HEK293 (cell line): ENCODE measurements at regions not wholly inside any gene's neighbourhood (a gene's known extent, or its start where the extent isn't known, plus 50 kb on each side); places are given as distances from the start of the nearest gene placed in this dataset.

Experiments
- CTCF ChIA-PET: fragments of 350-600 bp; formaldehyde crosslinking; extraction: SDS; loops from one replicate; lab custom pipeline; 2021; ENCODE audit warnings: antibody characterized with exemption; lab: Yijun Ruan, JAX
- POLR2A ChIA-PET: fragments of 300-600 bp; formaldehyde crosslinking; extraction: SDS; loops from one replicate; lab custom pipeline; 2020; ENCODE audit warnings: antibody characterized with exemption, inconsistent platforms; lab: Yijun Ruan, JAX
- H3K27ac ChIP-seq: fragments of 200-500 bp; sonication (Bioruptor generic); 2 replicates; pipeline ENCODE4 v1.5.1; 2014; ENCODE audit warnings: low read depth, low read length, control low read depth, inconsistent platforms; ENCODE audit errors: extremely low read depth
- H3K36me3 ChIP-seq, 2 experiments: fragments of 200-500 bp in 1 of 2; sonication (Bioruptor generic) in 1 of 2; 1 replicate in 1 of 2; 2 replicates in 1 of 2; pipeline ENCODE4 v1.5.1; 2014 to 2017; ENCODE audit warnings: inconsistent platforms in 2 of 2, low read length in 2 of 2; ENCODE audit not compliant: control insufficient read depth in 2 of 2, insufficient read depth in 1 of 2
- H3K4me1 ChIP-seq: fragments of 200-500 bp; sonication (Bioruptor generic); 2 replicates; pipeline ENCODE4 v1.5.1; 2014; ENCODE audit warnings: mild to moderate bottlenecking, low read length, inconsistent platforms; ENCODE audit not compliant: control insufficient read depth, insufficient read depth
- H3K4me3 ChIP-seq: 2 replicates; pipeline ENCODE4 v1.5.1; 2011; ENCODE audit warnings: low read depth, mild to moderate bottlenecking, control low read depth, low read length, moderate library complexity
- H3K9me3 ChIP-seq: fragments of 200-500 bp; sonication (Bioruptor generic); 2 replicates; pipeline ENCODE4 v1.5.1; 2014; ENCODE audit warnings: low read depth, low read length, inconsistent platforms; ENCODE audit not compliant: control insufficient read depth, insufficient read depth
- ELK4 ChIP-seq: IDR thresholded peaks from 2 replicates; pipeline ENCODE4 v1.6.1; 2011; ENCODE audit warnings: mild to moderate bottlenecking, low read depth, low read length, borderline replicate concordance
- GFI1B ChIP-seq: fragments of 450-650 bp; formaldehyde crosslinking; IDR thresholded peaks from 2 replicates; pipeline ENCODE4 v1.5.1; 2016; ENCODE audit warnings: missing biosample characterization, missing genetic modification characterization
- RBAK ChIP-seq: fragments of 450-650 bp; formaldehyde crosslinking; IDR thresholded peaks from 2 replicates; pipeline ENCODE4 v1.5.1; 2016; ENCODE audit warnings: missing biosample characterization, missing genetic modification characterization
- ZNF10 ChIP-seq: fragments of 450-650 bp; formaldehyde crosslinking; IDR thresholded peaks from 2 replicates; pipeline ENCODE4 v1.5.1; 2017; ENCODE audit warnings: missing biosample characterization, missing genetic modification characterization
- ZNF132 ChIP-seq: fragments of 450-650 bp; formaldehyde crosslinking; IDR thresholded peaks from 2 replicates; pipeline ENCODE4 v1.5.1; 2017; ENCODE audit warnings: missing biosample characterization, missing genetic modification characterization, borderline replicate concordance
- ZNF19 ChIP-seq: fragments of 450-650 bp; formaldehyde crosslinking; IDR thresholded peaks from 2 replicates; pipeline ENCODE4; 2016; ENCODE audit warnings: missing biosample characterization, missing genetic modification characterization, low read depth
- ZNF214 ChIP-seq: fragments of 450-650 bp; formaldehyde crosslinking; IDR thresholded peaks from 2 replicates; pipeline ENCODE4 v1.5.1; 2017; ENCODE audit warnings: missing biosample characterization, mild to moderate bottlenecking, missing genetic modification characterization, borderline replicate concordance
- ZNF26 ChIP-seq: fragments of 450-650 bp; formaldehyde crosslinking; IDR thresholded peaks from 2 replicates; pipeline ENCODE4 v1.5.1; 2016; ENCODE audit warnings: missing biosample characterization, missing genetic modification characterization
- ZNF280C ChIP-seq: fragments of 450-650 bp; formaldehyde crosslinking; IDR thresholded peaks from 2 replicates; pipeline ENCODE4 v1.5.1; 2016; ENCODE audit warnings: missing biosample characterization, missing genetic modification characterization
- ZNF292 ChIP-seq: fragments of 450-650 bp; formaldehyde crosslinking; IDR thresholded peaks from 2 replicates; pipeline ENCODE4 v1.5.1; 2016; ENCODE audit warnings: low read depth, missing biosample characterization, missing genetic modification characterization, borderline replicate concordance
- ZNF350 ChIP-seq: fragments of 450-650 bp; formaldehyde crosslinking; IDR thresholded peaks from 2 replicates; pipeline ENCODE4 v1.5.0; 2017; ENCODE audit warnings: missing biosample characterization, mild to moderate bottlenecking, missing genetic modification characterization
- ZNF426 ChIP-seq: fragments of 450-650 bp; formaldehyde crosslinking; IDR thresholded peaks from 2 replicates; pipeline ENCODE4 v1.5.1; 2017; ENCODE audit warnings: missing biosample characterization, missing genetic modification characterization, mild to moderate bottlenecking, inconsistent platforms, moderate library complexity
- ZNF530 ChIP-seq: fragments of 450-650 bp; formaldehyde crosslinking; IDR thresholded peaks from 2 replicates; pipeline ENCODE4 v1.5.1; 2016; ENCODE audit warnings: low read depth, missing biosample characterization, missing genetic modification characterization
- ZNF580 ChIP-seq: fragments of 450-650 bp; formaldehyde crosslinking; IDR thresholded peaks from 2 replicates; pipeline ENCODE4 v1.5.1; 2016; ENCODE audit warnings: missing biosample characterization, missing genetic modification characterization
- ZNF645 ChIP-seq: fragments of 450-650 bp; formaldehyde crosslinking; IDR thresholded peaks from 2 replicates; pipeline ENCODE4; 2016; ENCODE audit warnings: missing biosample characterization, missing genetic modification characterization
- ZNF677 ChIP-seq: fragments of 450-650 bp; IDR thresholded peaks from 2 replicates; pipeline ENCODE4 v1.5.0; 2018; ENCODE audit warnings: missing biosample characterization, mild to moderate bottlenecking, missing genetic modification characterization, moderate library complexity
- ZNF692 ChIP-seq: fragments of 450-650 bp; formaldehyde crosslinking; IDR thresholded peaks from 2 replicates; pipeline ENCODE4 v1.5.1; 2016; ENCODE audit warnings: missing biosample characterization, missing genetic modification characterization
- ZNF707 ChIP-seq: fragments of 450-650 bp; formaldehyde crosslinking; IDR thresholded peaks from 2 replicates; pipeline ENCODE4 v1.5.1; 2016; ENCODE audit warnings: missing biosample characterization, missing genetic modification characterization
- ZSCAN16 ChIP-seq: fragments of 450-650 bp; formaldehyde crosslinking; IDR thresholded peaks from 2 replicates; pipeline ENCODE4 v1.5.1; 2016; ENCODE audit warnings: missing biosample characterization, missing genetic modification characterization
- ZSCAN18 ChIP-seq: fragments of 450-650 bp; formaldehyde crosslinking; IDR thresholded peaks from 2 replicates; pipeline ENCODE4 v1.5.1; 2016; ENCODE audit warnings: missing biosample characterization, missing genetic modification characterization
- ZSCAN4 ChIP-seq: fragments of 450-650 bp; formaldehyde crosslinking; IDR thresholded peaks from 2 replicates; pipeline ENCODE4 v1.5.1; 2017; ENCODE audit warnings: missing biosample characterization, missing genetic modification characterization

GRCh38 chr1:83766241-83766691 lies 232.7 kb downstream of the TTLL7 start (continued):
- TF ChIP-seq ZNF292 (tag by site-specific recombination) (no peak), ZNF645 (tag by site-specific recombination) (no peak), ZSCAN18 (no peak), ZNF26 (tag by site-specific recombination) (no peak)
- TF ChIP-seq, all 188 proteins: peak for 0

GRCh38 chr1:83765125-83765524 lies 233.8 kb downstream of the TTLL7 start:
- CTCF ChIA-PET: no interaction called here
- no peaks in the 10 kb centered on the region for H3K36me3 ChIP-seq
- peaks cover 23% of the 10 kb centered on the region; the same call in 1 of the 2 replicates for H3K4me1 ChIP-seq
- POLR2A ChIA-PET: no interaction called here
- no peak overlapping the region for H3K4me3 ChIP-seq
- H3K27ac ChIP-seq: no peak overlapping the region
- TF ChIP-seq ZSCAN4: no peak
- no peak for TF ChIP-seq ZNF350
- no peak for TF ChIP-seq ZNF580
- no peak for TF ChIP-seq ZNF677 (tag by site-specific recombination)
- TF ChIP-seq ELK4: no peak
- TF ChIP-seq ZNF10: no peak
- TF ChIP-seq ZNF280C: no peak
- TF ChIP-seq ZNF426 (tag by site-specific recombination): no peak
- TF ChIP-seq ZNF707 (tag by site-specific recombination): no peak
- no peak for TF ChIP-seq ZNF292 (tag by site-specific recombination)
- TF ChIP-seq ZNF530 (tag by site-specific recombination): no peak
- no peak for TF ChIP-seq ZSCAN16
- TF ChIP-seq ZNF692: no peak
- TF ChIP-seq ZNF214 (tag by site-specific recombination): no peak
- TF ChIP-seq RBAK (tag by site-specific recombination): no peak
- no peak for TF ChIP-seq ZNF19 (tag by site-specific recombination)
- no peak for TF ChIP-seq GFI1B (tag by site-specific recombination)
- TF ChIP-seq ZNF132 (tag by site-specific recombination): no peak
- TF ChIP-seq, all 188 proteins: peak for 0
- no peaks in the 10 kb centered on the region for H3K9me3 ChIP-seq
